Upper lobe of right lung (tissue), 1 donor: ENCODE measurements at regions not wholly inside any gene's neighbourhood (a gene's known extent, or its start where the extent isn't known, plus 50 kb on each side); places are given as distances from the start of the nearest gene placed in this dataset.
"Not testable (repeated sequence)": the region's sequence is repeated elsewhere in the genome, so short reads cannot be mapped to it uniquely, and the experiment has no call there.

Source experiments
- ATAC-seq: fragments of 200-7000 bp; cut with Tn5 transposase; one replicate; pipeline ENCODE4 v1.9.1; 2020; ENCODE audit warnings: mild to moderate bottlenecking, moderate library complexity
- DNase-seq: peaks from one replicate; pipeline ENCODE4 v3.0.0-alpha.2; 2020
- H3K27ac ChIP-seq: fragments of 200-600 bp; one replicate; pipeline ENCODE4 v1.8.0; 2022
- H3K27me3 ChIP-seq: fragments of 200-600 bp; one replicate; pipeline ENCODE4 v1.8.0; 2022; ENCODE audit warnings: mild to moderate bottlenecking
- H3K36me3 ChIP-seq: fragments of 200-600 bp; one replicate; pipeline ENCODE4 v1.8.0; 2022
- H3K4me1 ChIP-seq: fragments of 200-600 bp; one replicate; pipeline ENCODE4 v1.8.0; 2022
- H3K4me3 ChIP-seq: fragments of 200-600 bp; one replicate; pipeline ENCODE4 v1.8.0; 2022; ENCODE audit warnings: mild to moderate bottlenecking
- H3K9me3 ChIP-seq: fragments of 200-600 bp; one replicate; pipeline ENCODE4 v1.8.0; 2022
- intact Hi-C: fragments of 100-400 bp; cut with DNase I; formaldehyde crosslinking; loops from one replicate; pipeline ENCODE4 v1.11.0; 2022
- TF ChIP-seq, protein P1 (sequence below): fragments of 200-600 bp; IDR thresholded peaks from one replicate; pipeline ENCODE4 v1.8.0; 2022; ENCODE audit warnings: antibody characterized with exemption
- donor health status: DM: no; HTN: yes; CAD: no; lungs with severe emphysema.

DNA sequence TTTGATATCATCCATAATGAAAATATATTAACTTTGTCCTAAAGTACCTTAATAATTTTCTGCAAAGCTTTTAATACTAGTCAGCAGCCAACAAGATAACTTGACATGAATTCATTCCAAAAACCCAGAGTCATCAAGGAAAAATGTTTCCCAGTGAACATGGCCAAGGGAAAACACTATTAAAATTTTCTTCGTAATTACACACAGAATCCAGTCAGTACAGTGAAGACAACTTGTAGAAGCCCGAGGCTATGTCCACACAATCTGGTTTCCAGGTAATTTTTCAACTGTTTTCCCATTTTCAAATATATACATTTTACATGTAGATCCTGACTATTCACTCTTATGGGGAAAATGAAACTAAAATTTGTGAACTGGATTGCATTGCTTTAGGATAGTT, 600.9 kb downstream of the CDH8 start:
- H3K4me1 ChIP-seq: no peaks in the 10 kb centered on the region
- DNase-seq (no peak), ATAC-seq (no peak)
- intact Hi-C loops: no loop called here
- H3K9me3 ChIP-seq: no peaks in the 10 kb centered on the region
- H3K36me3 ChIP-seq: no peaks in the 10 kb centered on the region
- TF ChIP-seq, protein P1, sequence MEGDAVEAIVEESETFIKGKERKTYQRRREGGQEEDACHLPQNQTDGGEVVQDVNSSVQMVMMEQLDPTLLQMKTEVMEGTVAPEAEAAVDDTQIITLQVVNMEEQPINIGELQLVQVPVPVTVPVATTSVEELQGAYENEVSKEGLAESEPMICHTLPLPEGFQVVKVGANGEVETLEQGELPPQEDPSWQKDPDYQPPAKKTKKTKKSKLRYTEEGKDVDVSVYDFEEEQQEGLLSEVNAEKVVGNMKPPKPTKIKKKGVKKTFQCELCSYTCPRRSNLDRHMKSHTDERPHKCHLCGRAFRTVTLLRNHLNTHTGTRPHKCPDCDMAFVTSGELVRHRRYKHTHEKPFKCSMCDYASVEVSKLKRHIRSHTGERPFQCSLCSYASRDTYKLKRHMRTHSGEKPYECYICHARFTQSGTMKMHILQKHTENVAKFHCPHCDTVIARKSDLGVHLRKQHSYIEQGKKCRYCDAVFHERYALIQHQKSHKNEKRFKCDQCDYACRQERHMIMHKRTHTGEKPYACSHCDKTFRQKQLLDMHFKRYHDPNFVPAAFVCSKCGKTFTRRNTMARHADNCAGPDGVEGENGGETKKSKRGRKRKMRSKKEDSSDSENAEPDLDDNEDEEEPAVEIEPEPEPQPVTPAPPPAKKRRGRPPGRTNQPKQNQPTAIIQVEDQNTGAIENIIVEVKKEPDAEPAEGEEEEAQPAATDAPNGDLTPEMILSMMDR: no peak
- no peak overlapping the region for H3K4me3 ChIP-seq
- no peaks in the 10 kb centered on the region for H3K27me3 ChIP-seq
- H3K27ac ChIP-seq: no peak overlapping the region

DNA sequence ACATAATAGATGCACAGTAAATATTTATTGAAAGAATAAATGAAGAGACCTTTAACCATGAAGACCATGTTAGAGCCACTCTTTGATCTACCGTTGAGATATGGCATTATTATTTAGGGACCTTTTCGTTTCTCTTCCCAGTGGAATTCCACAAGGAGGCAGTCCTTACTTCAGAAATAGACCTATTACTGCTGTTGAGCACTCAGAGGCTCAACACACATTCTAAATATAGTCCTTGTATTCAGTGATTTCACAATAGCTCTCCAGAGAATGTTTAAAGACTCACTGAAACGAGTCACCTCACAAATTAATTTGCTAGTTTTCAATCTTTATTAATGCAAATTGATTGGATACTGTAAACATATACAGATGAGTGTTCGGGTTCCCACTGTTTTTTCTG, 603.8 kb downstream of the CDH8 start:
- intact Hi-C loops: no loop called here
- ATAC-seq: peak; percentile 70

DNA sequence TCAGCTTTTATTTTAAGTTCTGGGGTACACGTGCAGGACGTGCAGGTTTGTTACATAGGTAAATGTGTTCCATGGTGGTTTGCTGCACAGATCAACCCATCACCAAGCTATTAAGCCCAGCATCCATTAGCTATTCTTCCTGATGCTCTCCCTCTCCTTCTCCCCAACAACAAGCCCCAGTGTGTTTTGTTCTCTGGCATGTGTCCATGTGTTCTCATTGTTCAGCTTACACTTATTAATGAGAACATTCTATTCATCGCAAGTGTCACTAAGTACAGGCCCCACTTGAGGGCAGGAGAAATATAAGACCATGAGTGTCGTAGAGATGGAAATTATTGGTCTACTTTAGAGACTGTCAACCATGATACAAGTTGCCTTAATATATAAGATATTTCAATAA, 615.1 kb downstream of the CDH8 start:
- DNase-seq: no peak
- intact Hi-C loops: no loop called here

More for the DNA sequence above, 603.8 kb downstream of the CDH8 start:
- H3K36me3 ChIP-seq: no peaks in the 10 kb centered on the region
- no peaks in the 10 kb centered on the region for H3K9me3 ChIP-seq
- no peak for DNase-seq
- H3K4me3 ChIP-seq: no peak overlapping the region
- TF ChIP-seq, protein P1: no peak
- H3K27me3 ChIP-seq: no peaks in the 10 kb centered on the region
- H3K4me1 ChIP-seq: no peaks in the 10 kb centered on the region
- no peak overlapping the region for H3K27ac ChIP-seq

DNA sequence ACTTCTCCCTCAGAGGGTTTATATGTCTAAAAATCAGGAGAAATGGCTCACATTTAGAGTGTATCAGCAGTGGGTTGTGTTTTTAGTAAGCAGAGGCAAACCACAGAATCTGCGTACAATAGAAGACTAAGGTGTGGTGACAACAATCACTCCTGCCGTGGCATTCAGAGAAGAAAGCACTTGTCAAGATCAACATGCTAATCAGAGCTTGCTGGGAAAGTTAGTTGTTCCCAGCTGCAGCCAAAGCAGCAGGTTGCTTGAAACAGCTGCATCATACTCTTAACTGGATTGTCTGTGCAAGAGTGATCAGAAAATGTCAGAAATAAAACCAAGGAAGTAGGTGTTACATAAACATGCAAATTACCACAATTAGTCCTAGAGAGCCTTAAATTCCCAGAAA, 616.4 kb downstream of the CDH8 start:
- intact Hi-C loops: loop anchor here (5.0 kb wide), 1 partner anchor 83 kb away; no protein-coding TSS in a partner anchor

More for the DNA sequence above, 615.1 kb downstream of the CDH8 start:
- Histone ChIP-seq H3K36me3 (no peaks in the 10 kb centered on the region), H3K9me3 (no peaks in the 10 kb centered on the region), H3K4me1 (no peaks in the 10 kb centered on the region), H3K27ac (no peak overlapping the region), H3K27me3 (no peaks in the 10 kb centered on the region), H3K4me3 (no peak overlapping the region)
- ATAC-seq: no peak
- TF ChIP-seq, protein P1: no peak

DNA sequence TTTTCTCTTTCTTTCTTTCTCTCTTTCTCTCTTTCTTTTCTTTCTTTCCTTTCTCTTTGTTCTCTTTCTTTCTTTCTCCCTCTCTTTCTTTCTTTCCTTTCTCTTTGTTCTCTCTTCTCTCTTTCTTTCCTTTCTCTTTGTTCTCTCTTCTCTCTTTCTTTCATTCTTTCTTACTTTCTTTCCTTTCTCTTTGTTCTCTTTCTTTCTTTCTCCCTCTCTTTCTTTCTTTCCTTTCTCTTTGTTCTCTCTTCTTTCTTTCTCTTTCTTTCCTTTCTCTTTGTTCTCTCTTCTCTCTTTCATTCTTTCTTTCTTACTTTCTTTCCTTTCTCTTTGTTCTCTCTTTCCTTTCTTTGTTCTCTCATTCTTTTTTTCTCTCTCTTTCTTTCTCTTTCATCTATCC, 617.4 kb downstream of the CDH8 start:
- not testable (repeated sequence) for H3K9me3 ChIP-seq

More for the DNA sequence above, 616.4 kb downstream of the CDH8 start:
- no peak for ATAC-seq
- Histone ChIP-seq H3K4me3 (no peak overlapping the region), H3K27ac (no peak overlapping the region), H3K9me3 (no peaks in the 10 kb centered on the region), H3K4me1 (no peaks in the 10 kb centered on the region), H3K27me3 (no peaks in the 10 kb centered on the region), H3K36me3 (no peaks in the 10 kb centered on the region)
- DNase-seq: no peak
- TF ChIP-seq, protein P1: no peak

DNA sequence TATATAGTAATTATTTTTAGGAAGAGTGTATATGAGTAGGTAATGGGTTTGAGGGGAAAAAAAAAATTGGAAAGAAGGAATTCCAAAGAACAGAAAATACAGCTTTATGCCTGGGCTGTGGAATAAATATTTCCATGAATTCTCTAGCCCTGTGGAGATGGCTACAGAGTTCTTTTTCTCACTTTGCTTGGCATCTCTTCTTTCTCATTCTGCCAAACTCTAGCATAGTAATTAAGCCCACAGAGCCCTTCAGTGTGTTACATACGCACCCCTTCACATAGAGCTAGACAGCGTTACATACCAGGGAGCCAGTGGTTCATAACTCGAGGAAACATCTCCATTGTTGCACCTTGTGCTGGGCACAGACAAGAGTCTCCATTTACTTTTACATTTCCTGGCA, 621.1 kb downstream of the CDH8 start:
- intact Hi-C loops: loop anchor here (5.0 kb wide), 1 partner anchor 87 kb away; no protein-coding TSS in a partner anchor
- TF ChIP-seq, protein P1: no peak
- Histone ChIP-seq H3K27me3 (no peaks in the 10 kb centered on the region), H3K9me3 (no peaks in the 10 kb centered on the region), H3K4me3 (no peak overlapping the region), H3K36me3 (no peaks in the 10 kb centered on the region), H3K27ac (no peak overlapping the region), H3K4me1 (no peaks in the 10 kb centered on the region)
- no peak for DNase-seq
- ATAC-seq: no peak

More for the DNA sequence above, 617.4 kb downstream of the CDH8 start:
- not testable (repeated sequence) for H3K4me3 ChIP-seq, H3K27ac ChIP-seq, ATAC-seq, DNase-seq, H3K4me1 ChIP-seq, H3K36me3 ChIP-seq, H3K27me3 ChIP-seq
- intact Hi-C loops: loop anchor here (5.0 kb wide), 1 partner anchor 83 kb away; no protein-coding TSS in a partner anchor
